ENCODE measurements at regions not wholly inside any gene's neighbourhood (a gene's known extent, or its start where the extent isn't known, plus 50 kb on each side); places are given as distances from the start of the nearest gene placed in this dataset.

DNA sequence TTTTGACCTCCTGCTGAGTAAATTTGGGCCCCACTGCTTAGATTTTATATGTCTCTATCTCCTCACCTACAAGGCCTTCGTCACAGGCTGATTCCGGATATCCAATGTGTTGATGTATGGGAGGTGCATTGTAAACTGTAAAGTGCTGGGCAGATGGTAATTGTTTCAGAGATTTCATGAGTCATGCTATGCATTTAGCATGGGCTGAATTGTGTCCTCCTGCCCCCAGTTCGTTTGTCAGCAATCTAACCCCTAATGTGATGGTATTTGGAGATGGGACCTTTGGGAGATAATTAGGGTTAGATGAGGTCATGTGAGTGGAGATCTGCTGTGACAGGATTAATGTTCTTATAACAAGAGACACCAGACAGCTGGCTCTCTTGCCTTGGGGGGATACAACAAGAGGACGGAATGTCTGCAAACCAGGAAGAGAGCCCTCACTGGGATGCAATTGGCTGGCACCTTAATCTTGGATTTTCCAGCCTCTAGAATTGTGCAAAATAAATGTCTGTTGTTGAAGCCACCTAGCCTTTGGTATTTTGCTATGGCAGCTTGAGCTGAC lies 101.8 kb upstream of the NLRP1 start:
- TF ChIP-seq, protein P1, sequence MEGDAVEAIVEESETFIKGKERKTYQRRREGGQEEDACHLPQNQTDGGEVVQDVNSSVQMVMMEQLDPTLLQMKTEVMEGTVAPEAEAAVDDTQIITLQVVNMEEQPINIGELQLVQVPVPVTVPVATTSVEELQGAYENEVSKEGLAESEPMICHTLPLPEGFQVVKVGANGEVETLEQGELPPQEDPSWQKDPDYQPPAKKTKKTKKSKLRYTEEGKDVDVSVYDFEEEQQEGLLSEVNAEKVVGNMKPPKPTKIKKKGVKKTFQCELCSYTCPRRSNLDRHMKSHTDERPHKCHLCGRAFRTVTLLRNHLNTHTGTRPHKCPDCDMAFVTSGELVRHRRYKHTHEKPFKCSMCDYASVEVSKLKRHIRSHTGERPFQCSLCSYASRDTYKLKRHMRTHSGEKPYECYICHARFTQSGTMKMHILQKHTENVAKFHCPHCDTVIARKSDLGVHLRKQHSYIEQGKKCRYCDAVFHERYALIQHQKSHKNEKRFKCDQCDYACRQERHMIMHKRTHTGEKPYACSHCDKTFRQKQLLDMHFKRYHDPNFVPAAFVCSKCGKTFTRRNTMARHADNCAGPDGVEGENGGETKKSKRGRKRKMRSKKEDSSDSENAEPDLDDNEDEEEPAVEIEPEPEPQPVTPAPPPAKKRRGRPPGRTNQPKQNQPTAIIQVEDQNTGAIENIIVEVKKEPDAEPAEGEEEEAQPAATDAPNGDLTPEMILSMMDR (IDR thresholded peaks at IDR 0.05; ENCODE audit: insufficient read depth, low read length), result no peak
- TF ChIP-seq GABPA (IDR thresholded peaks at IDR 0.05; ENCODE audit: low read depth) (no peak), POLR2AphosphoS5 (IDR thresholded peaks at IDR 0.05; ENCODE audit: low read depth) (no peak), SPI1 (IDR thresholded peaks at IDR 0.05; ENCODE audit: borderline replicate concordance, low read depth) (no peak)
- TF ChIP-seq, protein P2, sequence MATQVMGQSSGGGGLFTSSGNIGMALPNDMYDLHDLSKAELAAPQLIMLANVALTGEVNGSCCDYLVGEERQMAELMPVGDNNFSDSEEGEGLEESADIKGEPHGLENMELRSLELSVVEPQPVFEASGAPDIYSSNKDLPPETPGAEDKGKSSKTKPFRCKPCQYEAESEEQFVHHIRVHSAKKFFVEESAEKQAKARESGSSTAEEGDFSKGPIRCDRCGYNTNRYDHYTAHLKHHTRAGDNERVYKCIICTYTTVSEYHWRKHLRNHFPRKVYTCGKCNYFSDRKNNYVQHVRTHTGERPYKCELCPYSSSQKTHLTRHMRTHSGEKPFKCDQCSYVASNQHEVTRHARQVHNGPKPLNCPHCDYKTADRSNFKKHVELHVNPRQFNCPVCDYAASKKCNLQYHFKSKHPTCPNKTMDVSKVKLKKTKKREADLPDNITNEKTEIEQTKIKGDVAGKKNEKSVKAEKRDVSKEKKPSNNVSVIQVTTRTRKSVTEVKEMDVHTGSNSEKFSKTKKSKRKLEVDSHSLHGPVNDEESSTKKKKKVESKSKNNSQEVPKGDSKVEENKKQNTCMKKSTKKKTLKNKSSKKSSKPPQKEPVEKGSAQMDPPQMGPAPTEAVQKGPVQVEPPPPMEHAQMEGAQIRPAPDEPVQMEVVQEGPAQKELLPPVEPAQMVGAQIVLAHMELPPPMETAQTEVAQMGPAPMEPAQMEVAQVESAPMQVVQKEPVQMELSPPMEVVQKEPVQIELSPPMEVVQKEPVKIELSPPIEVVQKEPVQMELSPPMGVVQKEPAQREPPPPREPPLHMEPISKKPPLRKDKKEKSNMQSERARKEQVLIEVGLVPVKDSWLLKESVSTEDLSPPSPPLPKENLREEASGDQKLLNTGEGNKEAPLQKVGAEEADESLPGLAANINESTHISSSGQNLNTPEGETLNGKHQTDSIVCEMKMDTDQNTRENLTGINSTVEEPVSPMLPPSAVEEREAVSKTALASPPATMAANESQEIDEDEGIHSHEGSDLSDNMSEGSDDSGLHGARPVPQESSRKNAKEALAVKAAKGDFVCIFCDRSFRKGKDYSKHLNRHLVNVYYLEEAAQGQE (IDR thresholded peaks at IDR 0.05; ENCODE audit: insufficient replicate concordance, low read depth), result no peak

Measured in HL-60 (cell line).